H9 (cell line): ENCODE measurements at regions not wholly inside any gene's neighbourhood (a gene's known extent, or its start where the extent isn't known, plus 50 kb on each side); places are given as distances from the start of the nearest gene placed in this dataset.

ENCODE experiments used
- DNase-seq: peaks from one replicate; pipeline ENCODE4 v3.0.0-alpha.2; 2017
- H2AFZ ChIP-seq: one replicate; pipeline ENCODE4 v1.6.1; 2013; ENCODE audit warnings: mild to moderate bottlenecking, low read length, control low read depth, moderate library complexity
- H2AK5ac ChIP-seq: 2 replicates; pipeline ENCODE4 v1.6.1; 2013; ENCODE audit warnings: low read length, control low read depth, mixed read lengths; ENCODE audit not compliant: insufficient read length
- H2BK120ac ChIP-seq: one replicate; pipeline ENCODE4 v1.6.1; 2013; ENCODE audit warnings: low read depth, mild to moderate bottlenecking, low read length, control low read depth, inconsistent platforms; ENCODE audit not compliant: poor library complexity, severe bottlenecking
- H2BK12ac ChIP-seq: 2 replicates; pipeline ENCODE4 v1.6.1; 2013; ENCODE audit warnings: low read length, control low read depth, mixed read lengths, low read depth; ENCODE audit not compliant: insufficient read length
- H2BK15ac ChIP-seq: 2 replicates; pipeline ENCODE4 v1.6.1; 2013; ENCODE audit warnings: low read depth, low read length, control low read depth
- H2BK20ac ChIP-seq: one replicate; pipeline ENCODE4 v1.6.1; 2013; ENCODE audit warnings: low read depth, mild to moderate bottlenecking, low read length, control low read depth, inconsistent platforms; ENCODE audit not compliant: poor library complexity, severe bottlenecking
- H2BK5ac ChIP-seq: 2 replicates; pipeline ENCODE4 v1.6.1; 2013; ENCODE audit warnings: low read length, control low read depth, mixed read lengths; ENCODE audit not compliant: insufficient read length
- H3K14ac ChIP-seq: 2 replicates; pipeline ENCODE4 v1.6.1; 2013; ENCODE audit warnings: low read length, control low read depth; ENCODE audit not compliant: insufficient read depth
- H3K18ac ChIP-seq: 2 replicates; pipeline ENCODE4 v1.6.1; 2013; ENCODE audit warnings: low read depth, mild to moderate bottlenecking, mixed read lengths, low read length, control low read depth; ENCODE audit not compliant: insufficient read length
- H3K23ac ChIP-seq: 2 replicates; pipeline ENCODE4 v1.6.1; 2013; ENCODE audit warnings: low read length, control low read depth, mixed read lengths, low read depth; ENCODE audit not compliant: insufficient read length
- H3K23me2 ChIP-seq: 2 replicates; pipeline ENCODE4 v1.6.1; 2013; ENCODE audit warnings: low read depth, mild to moderate bottlenecking, mixed read lengths, low read length, control low read depth; ENCODE audit not compliant: insufficient read length, poor library complexity, severe bottlenecking
- H3K27ac ChIP-seq: 2 replicates; pipeline ENCODE4 v1.5.1; 2013; ENCODE audit warnings: low read length, control low read depth, mixed read lengths, low read depth; ENCODE audit not compliant: insufficient read length
- H3K27me3 ChIP-seq: 2 replicates; pipeline ENCODE4 v1.6.1; 2013; ENCODE audit warnings: low read length, control low read depth, inconsistent platforms; ENCODE audit not compliant: insufficient read depth
- H3K4ac ChIP-seq: 2 replicates; pipeline ENCODE4 v1.6.1; 2013; ENCODE audit warnings: low read depth, mild to moderate bottlenecking, control low read depth, inconsistent platforms, low read length, moderate library complexity
- H3K4me1 ChIP-seq: 2 replicates; pipeline ENCODE4 v1.6.1; 2013; ENCODE audit warnings: low read length, control low read depth, inconsistent platforms; ENCODE audit not compliant: insufficient read depth
- H3K4me2 ChIP-seq: 2 replicates; pipeline ENCODE4 v1.6.1; 2013; ENCODE audit warnings: low read length, control low read depth, mixed read lengths; ENCODE audit not compliant: insufficient read length, insufficient read depth
- H3K56ac ChIP-seq: 2 replicates; pipeline ENCODE4 v1.6.1; 2013; ENCODE audit warnings: low read depth, mild to moderate bottlenecking, mixed read lengths, low read length, control low read depth; ENCODE audit not compliant: insufficient read length
- H3K79me1 ChIP-seq: 2 replicates; pipeline ENCODE4 v1.6.1; 2013; ENCODE audit warnings: low read depth, mild to moderate bottlenecking, moderate library complexity, low read length, control low read depth, inconsistent platforms; ENCODE audit not compliant: insufficient read depth, poor library complexity, severe bottlenecking
- H3K79me2 ChIP-seq: 2 replicates; pipeline ENCODE4 v1.6.1; 2013; ENCODE audit warnings: low read length, control low read depth, inconsistent platforms; ENCODE audit not compliant: insufficient read depth
- H3K9ac ChIP-seq: 2 replicates; pipeline ENCODE4 v1.6.1; 2013; ENCODE audit warnings: low read length, control low read depth, mixed read lengths; ENCODE audit not compliant: insufficient read length; ENCODE audit errors: extremely low read depth
- H3K9me3 ChIP-seq: one replicate; pipeline ENCODE4 v1.6.1; 2013; ENCODE audit warnings: low read depth, low read length, inconsistent platforms; ENCODE audit not compliant: control insufficient read depth
- H3T11ph ChIP-seq: one replicate; pipeline ENCODE4 v1.6.1; 2013; ENCODE audit warnings: mild to moderate bottlenecking, low read length, control low read depth, inconsistent platforms
- H4K20me1 ChIP-seq: one replicate; pipeline ENCODE4 v1.6.1; 2013; ENCODE audit not compliant: control insufficient read depth, insufficient read length, insufficient read depth
- H4K5ac ChIP-seq: 2 replicates; pipeline ENCODE4 v1.6.1; 2013; ENCODE audit warnings: low read depth, mild to moderate bottlenecking, mixed read lengths, low read length, control low read depth; ENCODE audit not compliant: insufficient read length
- H4K8ac ChIP-seq: replicated peaks from 2 replicates; pipeline ENCODE4 v1.6.1; 2013; ENCODE audit warnings: low read length, control low read depth, mixed read lengths, low read depth; ENCODE audit not compliant: insufficient read length
- H4K91ac ChIP-seq: 2 replicates; pipeline ENCODE4 v1.6.1; 2013; ENCODE audit warnings: low read depth, mild to moderate bottlenecking, moderate library complexity, mixed read lengths, low read length, control low read depth; ENCODE audit not compliant: insufficient read length
- H3K27ac Mint-ChIP-seq, 3 experiments: 2 replicates in 2 of 3; 3 replicates in 1 of 3; pipeline ENCODE4 v1.8.0; 2020 to 2021; ENCODE audit warnings: mixed read lengths in 3 of 3, mild to moderate bottlenecking in 1 of 3, moderate library complexity in 1 of 3
- H3K27me3 Mint-ChIP-seq: 2 replicates; pipeline ENCODE4 v1.8.0; 2021; ENCODE audit warnings: low read depth, mild to moderate bottlenecking, moderate library complexity, mixed read lengths
- H3K36me3 Mint-ChIP-seq, 3 experiments: 2 replicates in 2 of 3; 3 replicates in 1 of 3; pipeline ENCODE4 v1.8.0; 2020 to 2021; ENCODE audit warnings: low read depth in 3 of 3, mixed read lengths in 3 of 3; ENCODE audit not compliant: insufficient read depth in 1 of 3
- H3K4me1 Mint-ChIP-seq, 2 experiments: 2 replicates each; pipeline ENCODE4 v1.8.0; 2020; ENCODE audit warnings: mixed read lengths in 2 of 2
- H3K4me3 Mint-ChIP-seq, 2 experiments: 2 replicates in 1 of 2; 3 replicates in 1 of 2; pipeline ENCODE4 v1.8.0; 2020 to 2021; ENCODE audit warnings: mild to moderate bottlenecking in 2 of 2, mixed read lengths in 2 of 2, moderate library complexity in 1 of 2
- H3K9me3 Mint-ChIP-seq, 2 experiments: 2 replicates in 1 of 2; 3 replicates in 1 of 2; pipeline ENCODE4 v1.8.0; 2020; ENCODE audit warnings: mild to moderate bottlenecking in 2 of 2, mixed read lengths in 2 of 2, moderate library complexity in 1 of 2
- CTCF ChIP-seq: fragments of 200-600 bp; sonication (generic); conservative IDR thresholded peaks from 3 replicates; pipeline ENCODE4 v1.8.0; 2021; ENCODE audit warnings: antibody characterized with exemption, mild to moderate bottlenecking
- WGBS: extraction: QIAGEN DNeasy Blood & Tissue Kit; methylation state at CpG from one replicate; pipeline ENCODE4 v1.1.7; 2013; ENCODE audit warnings: missing lambda C conversion rate, low lambda C conversion rate, mixed read lengths; ENCODE audit not compliant: insufficient read length; ENCODE audit errors: extremely low coverage; 5-methylcytosine and 5-hydroxymethylcytosine counted together

- Histone ChIP-seq H3K56ac (no peak overlapping the region), H3K18ac (no peak overlapping the region), H2AK5ac (no peak overlapping the region), H2BK15ac (no peak overlapping the region), H3K23me2 (no peaks in the 10 kb centered on the region), H3K79me1 (no peaks in the 10 kb centered on the region), H3T11ph (no peak overlapping the region), H3K4me1 (no peaks in the 10 kb centered on the region), H2BK5ac (no peak overlapping the region), H3K9me3 (no peaks in the 10 kb centered on the region), H4K5ac (no peak overlapping the region), H4K91ac (no peak overlapping the region), H3K14ac (no peak overlapping the region), H3K79me2 (no peaks in the 10 kb centered on the region), H2AFZ (no peak overlapping the region), H3K27me3 (no peaks in the 10 kb centered on the region), H3K9ac (no peak overlapping the region), H2BK120ac (no peak overlapping the region), H4K8ac (no peak overlapping the region), H4K20me1 (no peaks in the 10 kb centered on the region), H3K23ac (no peak overlapping the region), H2BK12ac (no peak overlapping the region), H2BK20ac (no peak overlapping the region), H3K4ac (no peak overlapping the region), H3K27ac (no peak overlapping the region), H3K4me2 (no peak overlapping the region)
- TF ChIP-seq CTCF = no peak
- Mint-ChIP-seq H3K36me3 (peaks cover 0 to 4% (median 3%) of the 10 kb centered on the region in 3 experiments; a peak in 4 of 7 replicates), H3K4me1 (peaks cover 12 to 21% of the 10 kb centered on the region in 2 experiments), H3K9me3 (no peaks in the 10 kb centered on the region; a peak in 1 of 5 replicates), H3K27me3 (no peaks in the 10 kb centered on the region), H3K27ac (no peak overlapping the region), H3K4me3 (no peak overlapping the region)
- WGBS = no CpG with 5 or more reads among the region's 6 CpGs
- no peak for DNase-seq
Observed at GRCh38 chr16:6363896-6364607, 968.6 kb upstream of the RBFOX1 start.
